ENCODE measurements at regions not wholly inside any gene's neighbourhood (a gene's known extent, or its start where the extent isn't known, plus 50 kb on each side); places are given as distances from the start of the nearest gene placed in this dataset.

GRCh38 chr14:58887931-58888330 is 250.2 kb downstream of the DACT1 start:
- no peak for TF ChIP-seq POLR2A (IDR thresholded peaks at IDR 0.05)
- no peak for TF ChIP-seq CTCF (IDR thresholded peaks at IDR 0.05 in 4 of 5, conservative IDR thresholded peaks at IDR 0.05 in 1 of 5)

All from gastrocnemius medialis (tissue), 4 donors.